WTC11 (cell line): ENCODE measurements at regions not wholly inside any gene's neighbourhood (a gene's known extent, or its start where the extent isn't known, plus 50 kb on each side); places are given as distances from the start of the nearest gene placed in this dataset.

Source experiments
- ATF1 ChIP-seq: sonication (generic); formaldehyde crosslinking; IDR thresholded peaks from 2 replicates; pipeline ENCODE4 v1.8.1; 2023; ENCODE audit warnings: mild to moderate bottlenecking, moderate library complexity, missing genetic modification reagents
- ATF3 ChIP-seq: sonication (generic); formaldehyde crosslinking; conservative IDR thresholded peaks from 2 replicates; pipeline ENCODE4 v1.8.1; 2022; ENCODE audit warnings: mild to moderate bottlenecking, missing genetic modification reagents
- CTCF ChIP-seq: fragments of 200-600 bp; IDR thresholded peaks from 2 replicates; pipeline ENCODE4 v1.8.0; 2022; ENCODE audit warnings: antibody characterized with exemption
- FOXP1 ChIP-seq: sonication (generic); formaldehyde crosslinking; IDR thresholded peaks from 2 replicates; pipeline ENCODE4 v1.8.0; 2022; ENCODE audit warnings: missing genetic modification reagents, mild to moderate bottlenecking, moderate library complexity, borderline replicate concordance
- MAX ChIP-seq: sonication (generic); formaldehyde crosslinking; IDR thresholded peaks from 2 replicates; pipeline ENCODE4 v1.8.0; 2022; ENCODE audit warnings: mild to moderate bottlenecking, missing genetic modification reagents
- NR2C2 ChIP-seq: sonication (generic); formaldehyde crosslinking; IDR thresholded peaks from 2 replicates; pipeline ENCODE4 v1.8.0; 2022; ENCODE audit warnings: mild to moderate bottlenecking, missing genetic modification reagents

- no peak for TF ChIP-seq NR2C2 (CRISPR knock-in tag)
- no peak for TF ChIP-seq CTCF
- no peak for TF ChIP-seq ATF1 (CRISPR knock-in tag)
- TF ChIP-seq MAX (CRISPR knock-in tag) = no peak
- no peak for TF ChIP-seq ATF3 (CRISPR knock-in tag)
- TF ChIP-seq FOXP1 (CRISPR knock-in tag) = no peak
These were observed 185.6 kb downstream of the RTP5 start for GRCh38 chr2:242054881-242055801.
